HL-60 (cell line): ENCODE measurements at regions not wholly inside any gene's neighbourhood (a gene's known extent, or its start where the extent isn't known, plus 50 kb on each side); places are given as distances from the start of the nearest gene placed in this dataset.

Experiments used
- GABPA ChIP-seq: IDR thresholded peaks from 2 replicates; pipeline ENCODE4 v1.6.1; 2012; ENCODE audit warnings: low read depth
- POLR2AphosphoS5 ChIP-seq: IDR thresholded peaks from 2 replicates; pipeline ENCODE4 v1.6.1; 2012; ENCODE audit warnings: low read depth
- TF ChIP-seq, protein P1 (sequence below): IDR thresholded peaks from one replicate; pipeline ENCODE4 v1.5.1; 2011; ENCODE audit warnings: low read length, control low read depth, inconsistent platforms; ENCODE audit not compliant: insufficient read depth
- TF ChIP-seq, protein P2 (sequence below): IDR thresholded peaks from 2 replicates; pipeline ENCODE4 v1.6.1; 2012; ENCODE audit warnings: low read depth; ENCODE audit not compliant: insufficient replicate concordance

GRCh38 chr2:188158337-188159100 is 133.2 kb upstream of the GULP1 start:
- TF ChIP-seq, protein P1, sequence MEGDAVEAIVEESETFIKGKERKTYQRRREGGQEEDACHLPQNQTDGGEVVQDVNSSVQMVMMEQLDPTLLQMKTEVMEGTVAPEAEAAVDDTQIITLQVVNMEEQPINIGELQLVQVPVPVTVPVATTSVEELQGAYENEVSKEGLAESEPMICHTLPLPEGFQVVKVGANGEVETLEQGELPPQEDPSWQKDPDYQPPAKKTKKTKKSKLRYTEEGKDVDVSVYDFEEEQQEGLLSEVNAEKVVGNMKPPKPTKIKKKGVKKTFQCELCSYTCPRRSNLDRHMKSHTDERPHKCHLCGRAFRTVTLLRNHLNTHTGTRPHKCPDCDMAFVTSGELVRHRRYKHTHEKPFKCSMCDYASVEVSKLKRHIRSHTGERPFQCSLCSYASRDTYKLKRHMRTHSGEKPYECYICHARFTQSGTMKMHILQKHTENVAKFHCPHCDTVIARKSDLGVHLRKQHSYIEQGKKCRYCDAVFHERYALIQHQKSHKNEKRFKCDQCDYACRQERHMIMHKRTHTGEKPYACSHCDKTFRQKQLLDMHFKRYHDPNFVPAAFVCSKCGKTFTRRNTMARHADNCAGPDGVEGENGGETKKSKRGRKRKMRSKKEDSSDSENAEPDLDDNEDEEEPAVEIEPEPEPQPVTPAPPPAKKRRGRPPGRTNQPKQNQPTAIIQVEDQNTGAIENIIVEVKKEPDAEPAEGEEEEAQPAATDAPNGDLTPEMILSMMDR: no peak
- TF ChIP-seq POLR2AphosphoS5: no peak
- TF ChIP-seq, protein P2, sequence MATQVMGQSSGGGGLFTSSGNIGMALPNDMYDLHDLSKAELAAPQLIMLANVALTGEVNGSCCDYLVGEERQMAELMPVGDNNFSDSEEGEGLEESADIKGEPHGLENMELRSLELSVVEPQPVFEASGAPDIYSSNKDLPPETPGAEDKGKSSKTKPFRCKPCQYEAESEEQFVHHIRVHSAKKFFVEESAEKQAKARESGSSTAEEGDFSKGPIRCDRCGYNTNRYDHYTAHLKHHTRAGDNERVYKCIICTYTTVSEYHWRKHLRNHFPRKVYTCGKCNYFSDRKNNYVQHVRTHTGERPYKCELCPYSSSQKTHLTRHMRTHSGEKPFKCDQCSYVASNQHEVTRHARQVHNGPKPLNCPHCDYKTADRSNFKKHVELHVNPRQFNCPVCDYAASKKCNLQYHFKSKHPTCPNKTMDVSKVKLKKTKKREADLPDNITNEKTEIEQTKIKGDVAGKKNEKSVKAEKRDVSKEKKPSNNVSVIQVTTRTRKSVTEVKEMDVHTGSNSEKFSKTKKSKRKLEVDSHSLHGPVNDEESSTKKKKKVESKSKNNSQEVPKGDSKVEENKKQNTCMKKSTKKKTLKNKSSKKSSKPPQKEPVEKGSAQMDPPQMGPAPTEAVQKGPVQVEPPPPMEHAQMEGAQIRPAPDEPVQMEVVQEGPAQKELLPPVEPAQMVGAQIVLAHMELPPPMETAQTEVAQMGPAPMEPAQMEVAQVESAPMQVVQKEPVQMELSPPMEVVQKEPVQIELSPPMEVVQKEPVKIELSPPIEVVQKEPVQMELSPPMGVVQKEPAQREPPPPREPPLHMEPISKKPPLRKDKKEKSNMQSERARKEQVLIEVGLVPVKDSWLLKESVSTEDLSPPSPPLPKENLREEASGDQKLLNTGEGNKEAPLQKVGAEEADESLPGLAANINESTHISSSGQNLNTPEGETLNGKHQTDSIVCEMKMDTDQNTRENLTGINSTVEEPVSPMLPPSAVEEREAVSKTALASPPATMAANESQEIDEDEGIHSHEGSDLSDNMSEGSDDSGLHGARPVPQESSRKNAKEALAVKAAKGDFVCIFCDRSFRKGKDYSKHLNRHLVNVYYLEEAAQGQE: no peak
- TF ChIP-seq GABPA: no peak
